Calu3 (cell line): ENCODE measurements at regions not wholly inside any gene's neighbourhood (a gene's known extent, or its start where the extent isn't known, plus 50 kb on each side); places are given as distances from the start of the nearest gene placed in this dataset.

Experiments
- BruUV-seq: library from RNA; stranded (reverse); fragments of 400-500 nt; replicated peaks from 2 replicates; lab custom pipeline; 2021; lab: Mats Ljungman, UMichigan
- CTCF ChIA-PET: fragments of 300-600 bp; sonication (Branson Sonifier 250); formaldehyde crosslinking; loops from one replicate; lab custom pipeline; 2022; ENCODE audit warnings: antibody characterized with exemption; lab: Charles Lee
- DNase-seq: peaks from one replicate; pipeline ENCODE4 v3.0.0; 2022
- H3K27ac Mint-ChIP-seq: one replicate; pipeline ENCODE4 v1.8.0; 2022; ENCODE audit warnings: mixed read lengths; ENCODE audit not compliant: unreplicated experiment
- H3K27me3 Mint-ChIP-seq: one replicate; pipeline ENCODE4 v1.8.0; 2022; ENCODE audit warnings: mixed read lengths; ENCODE audit not compliant: unreplicated experiment
- H3K36me3 Mint-ChIP-seq: one replicate; pipeline ENCODE4 v1.8.0; 2022; ENCODE audit warnings: mild to moderate bottlenecking, moderate library complexity, mixed read lengths; ENCODE audit not compliant: insufficient read depth, unreplicated experiment
- H3K4me1 Mint-ChIP-seq: one replicate; pipeline ENCODE4 v1.8.0; 2022; ENCODE audit warnings: mild to moderate bottlenecking, low read depth, mixed read lengths; ENCODE audit not compliant: unreplicated experiment
- H3K4me3 Mint-ChIP-seq: one replicate; pipeline ENCODE4 v1.8.0; 2022; ENCODE audit warnings: mild to moderate bottlenecking, low read depth, moderate library complexity, mixed read lengths; ENCODE audit not compliant: unreplicated experiment
- H3K9me3 Mint-ChIP-seq: one replicate; pipeline ENCODE4 v1.8.0; 2022; ENCODE audit warnings: low read depth, mixed read lengths; ENCODE audit not compliant: unreplicated experiment
- intact Hi-C: fragments of 100-400 bp; cut with micrococcal nuclease; formaldehyde crosslinking; loops from one replicate; pipeline ENCODE4 v1.10.0; 2022; ENCODE audit not compliant: unreplicated experiment
- TF ChIP-seq, protein P1 (sequence below): fragments of 200-600 bp; IDR thresholded peaks from one replicate; pipeline ENCODE4 v1.8.0; 2022; ENCODE audit warnings: antibody characterized with exemption; ENCODE audit not compliant: unreplicated experiment

DNA sequence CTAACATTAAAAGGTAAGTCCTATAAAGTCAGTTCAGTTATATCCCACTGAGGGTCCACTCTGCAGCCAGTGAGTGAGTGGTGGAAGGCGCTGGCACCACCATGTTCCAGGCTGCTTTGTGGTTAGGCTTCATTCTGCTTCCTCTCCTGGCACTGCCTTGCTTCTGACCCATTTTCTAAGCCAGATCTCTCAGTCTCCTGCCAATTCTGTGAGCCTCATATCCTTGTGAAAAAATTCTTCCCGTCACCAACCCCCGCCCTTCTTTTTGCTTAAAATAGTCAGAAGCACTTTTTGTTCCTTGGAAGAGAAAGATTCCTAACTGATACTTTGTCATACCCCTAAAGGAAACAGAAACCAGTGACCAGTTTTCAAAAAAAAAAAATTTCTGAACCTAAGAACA lies 139.8 kb upstream of the NCK2 start:
- no peak for DNase-seq
- intact Hi-C loops, result no loop called here
- Mint-ChIP-seq H3K27ac (no peak overlapping the region), H3K9me3 (no peaks in the 10 kb centered on the region), H3K4me1 (peaks cover 8% of the 10 kb centered on the region), H3K4me3 (no peak overlapping the region), H3K27me3 (no peaks in the 10 kb centered on the region), H3K36me3 (no peaks in the 10 kb centered on the region)
- TF ChIP-seq, protein P1, sequence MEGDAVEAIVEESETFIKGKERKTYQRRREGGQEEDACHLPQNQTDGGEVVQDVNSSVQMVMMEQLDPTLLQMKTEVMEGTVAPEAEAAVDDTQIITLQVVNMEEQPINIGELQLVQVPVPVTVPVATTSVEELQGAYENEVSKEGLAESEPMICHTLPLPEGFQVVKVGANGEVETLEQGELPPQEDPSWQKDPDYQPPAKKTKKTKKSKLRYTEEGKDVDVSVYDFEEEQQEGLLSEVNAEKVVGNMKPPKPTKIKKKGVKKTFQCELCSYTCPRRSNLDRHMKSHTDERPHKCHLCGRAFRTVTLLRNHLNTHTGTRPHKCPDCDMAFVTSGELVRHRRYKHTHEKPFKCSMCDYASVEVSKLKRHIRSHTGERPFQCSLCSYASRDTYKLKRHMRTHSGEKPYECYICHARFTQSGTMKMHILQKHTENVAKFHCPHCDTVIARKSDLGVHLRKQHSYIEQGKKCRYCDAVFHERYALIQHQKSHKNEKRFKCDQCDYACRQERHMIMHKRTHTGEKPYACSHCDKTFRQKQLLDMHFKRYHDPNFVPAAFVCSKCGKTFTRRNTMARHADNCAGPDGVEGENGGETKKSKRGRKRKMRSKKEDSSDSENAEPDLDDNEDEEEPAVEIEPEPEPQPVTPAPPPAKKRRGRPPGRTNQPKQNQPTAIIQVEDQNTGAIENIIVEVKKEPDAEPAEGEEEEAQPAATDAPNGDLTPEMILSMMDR, result no peak
- no TSS peak for BruUV-seq
- CTCF ChIA-PET, result interaction anchor here (0.7 kb wide), 1 partner anchor 99 kb away, joined by 3 read pairs; no protein-coding TSS in a partner anchor

DNA sequence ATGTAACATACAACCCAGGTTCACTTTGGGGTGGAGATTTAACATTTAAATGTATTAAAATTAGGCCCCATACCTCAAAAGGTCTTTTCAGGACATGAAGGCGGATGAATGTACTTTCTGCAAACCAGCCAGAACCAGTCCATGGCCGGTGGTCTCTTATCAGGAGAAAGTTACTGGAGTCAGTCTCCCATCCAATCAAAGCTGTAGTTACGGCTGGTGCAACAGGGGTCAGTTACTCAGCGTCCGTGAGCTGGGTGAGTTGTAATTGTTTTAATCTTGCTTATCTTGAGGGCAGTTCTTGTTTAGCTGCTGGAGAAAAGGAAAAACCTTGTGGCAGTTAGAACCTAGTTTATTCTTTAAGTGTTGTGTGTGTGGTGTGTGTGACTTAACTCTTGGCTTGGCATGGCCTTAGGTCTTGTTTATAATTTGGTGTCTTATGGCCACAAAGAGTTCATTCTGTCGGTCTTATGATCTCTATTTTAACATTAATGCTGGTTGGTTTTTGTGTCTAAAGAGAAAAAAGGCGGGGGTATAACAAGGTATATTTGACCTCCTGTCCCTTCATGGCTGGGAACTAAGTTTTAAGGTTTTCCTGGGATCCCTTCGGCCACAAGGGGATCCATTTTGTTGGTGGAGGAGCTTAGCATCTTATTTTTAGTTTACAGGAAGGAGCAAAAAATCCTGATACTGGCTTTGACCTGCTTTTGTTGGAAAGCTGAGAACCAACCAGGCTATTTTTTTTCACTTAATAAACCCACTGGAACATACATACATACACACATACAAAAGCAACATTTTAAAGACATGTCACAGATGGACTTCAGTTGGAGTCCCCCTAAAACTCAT lies 143.5 kb upstream of the NCK2 start:
- Mint-ChIP-seq H3K9me3 (no peaks in the 10 kb centered on the region), H3K4me1 (peaks cover 1% of the 10 kb centered on the region), H3K36me3 (no peaks in the 10 kb centered on the region), H3K27ac (no peak overlapping the region), H3K27me3 (no peaks in the 10 kb centered on the region), H3K4me3 (no peak overlapping the region)
- intact Hi-C loops, result no loop called here
- TF ChIP-seq, protein P1, result no peak
- no peak for DNase-seq
- CTCF ChIA-PET, result no interaction called here
- no TSS peak for BruUV-seq

DNA sequence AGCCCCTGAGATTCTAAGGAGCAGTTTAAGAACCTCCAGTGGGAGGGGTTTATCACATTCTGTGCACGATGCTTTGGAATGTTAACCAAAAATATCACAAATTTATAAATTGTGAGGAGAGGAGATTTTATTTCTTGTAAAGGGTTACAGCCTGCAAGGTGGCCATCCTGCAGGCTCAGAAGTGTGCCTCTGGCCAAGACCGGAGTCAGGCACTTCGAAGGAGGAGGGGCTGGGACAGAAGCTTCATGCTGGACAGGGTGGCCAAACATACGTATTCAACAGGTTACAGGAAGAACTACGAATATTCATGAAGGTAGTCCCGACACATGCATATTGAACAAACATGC lies 144.1 kb upstream of the NCK2 start:
- BruUV-seq, result no TSS peak
- TF ChIP-seq, protein P1, result no peak
- H3K36me3 Mint-ChIP-seq, result no peaks in the 10 kb centered on the region
- no peak for DNase-seq
- H3K27ac Mint-ChIP-seq, result no peak overlapping the region
- peaks cover 7% of the 10 kb centered on the region for H3K4me1 Mint-ChIP-seq
- intact Hi-C loops, result no loop called here
- no peak overlapping the region for H3K4me3 Mint-ChIP-seq
- H3K9me3 Mint-ChIP-seq, result no peaks in the 10 kb centered on the region
- CTCF ChIA-PET, result no interaction called here
- no peaks in the 10 kb centered on the region for H3K27me3 Mint-ChIP-seq

DNA sequence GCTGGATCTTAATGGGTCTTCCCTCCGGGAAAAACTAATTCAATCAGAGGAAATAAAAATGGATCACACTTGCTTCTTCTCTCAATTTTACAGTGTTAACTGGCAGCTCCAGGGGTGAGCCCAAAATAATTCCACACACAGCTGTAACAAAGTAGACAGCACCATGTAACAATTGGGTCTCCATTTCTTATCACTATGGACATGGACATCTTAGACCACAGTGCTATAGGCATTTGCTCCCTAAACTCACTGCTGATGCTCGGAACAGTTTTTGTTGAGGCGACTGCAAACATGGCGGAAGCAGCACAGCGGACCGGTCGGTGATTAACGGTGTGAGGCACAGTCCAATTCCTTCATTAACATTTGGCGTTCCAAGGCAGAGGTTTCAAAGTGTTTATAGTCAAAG lies 144.7 kb upstream of the NCK2 start:
- DNase-seq, result no peak
- Mint-ChIP-seq H3K36me3 (no peaks in the 10 kb centered on the region), H3K27me3 (no peaks in the 10 kb centered on the region), H3K27ac (no peak overlapping the region), H3K4me1 (peaks cover 13% of the 10 kb centered on the region), H3K9me3 (no peaks in the 10 kb centered on the region), H3K4me3 (no peak overlapping the region)
- BruUV-seq, result no TSS peak
- TF ChIP-seq, protein P1, result no peak
- intact Hi-C loops, result no loop called here
- CTCF ChIA-PET, result no interaction called here
